ENCODE measurements at regions not wholly inside any gene's neighbourhood (a gene's known extent, or its start where the extent isn't known, plus 50 kb on each side); places are given as distances from the start of the nearest gene placed in this dataset.

DNA sequence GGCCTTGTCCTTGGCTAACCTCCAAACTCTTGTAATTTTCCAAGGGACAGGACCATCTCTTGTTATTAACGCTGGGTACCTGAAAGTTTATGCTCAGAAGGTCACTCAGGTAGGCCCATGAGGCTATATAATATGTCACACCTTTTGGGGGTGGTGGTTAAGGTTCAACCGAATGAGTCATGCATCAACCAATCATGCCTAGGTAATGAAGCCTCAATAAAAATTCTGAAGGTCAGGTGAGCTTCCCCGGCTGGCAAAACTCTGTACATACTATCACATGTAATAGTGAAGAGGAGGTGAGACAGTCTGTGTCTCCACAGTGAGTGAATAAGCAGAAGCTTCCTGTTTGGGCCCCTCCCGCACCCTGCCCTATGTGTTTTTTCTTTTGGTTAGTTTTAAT is 424.9 kb downstream of the PCDH17 start:
- TF ChIP-seq, protein P1, sequence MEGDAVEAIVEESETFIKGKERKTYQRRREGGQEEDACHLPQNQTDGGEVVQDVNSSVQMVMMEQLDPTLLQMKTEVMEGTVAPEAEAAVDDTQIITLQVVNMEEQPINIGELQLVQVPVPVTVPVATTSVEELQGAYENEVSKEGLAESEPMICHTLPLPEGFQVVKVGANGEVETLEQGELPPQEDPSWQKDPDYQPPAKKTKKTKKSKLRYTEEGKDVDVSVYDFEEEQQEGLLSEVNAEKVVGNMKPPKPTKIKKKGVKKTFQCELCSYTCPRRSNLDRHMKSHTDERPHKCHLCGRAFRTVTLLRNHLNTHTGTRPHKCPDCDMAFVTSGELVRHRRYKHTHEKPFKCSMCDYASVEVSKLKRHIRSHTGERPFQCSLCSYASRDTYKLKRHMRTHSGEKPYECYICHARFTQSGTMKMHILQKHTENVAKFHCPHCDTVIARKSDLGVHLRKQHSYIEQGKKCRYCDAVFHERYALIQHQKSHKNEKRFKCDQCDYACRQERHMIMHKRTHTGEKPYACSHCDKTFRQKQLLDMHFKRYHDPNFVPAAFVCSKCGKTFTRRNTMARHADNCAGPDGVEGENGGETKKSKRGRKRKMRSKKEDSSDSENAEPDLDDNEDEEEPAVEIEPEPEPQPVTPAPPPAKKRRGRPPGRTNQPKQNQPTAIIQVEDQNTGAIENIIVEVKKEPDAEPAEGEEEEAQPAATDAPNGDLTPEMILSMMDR (IDR thresholded peaks at IDR 0.05), result no peak
- no peak for DNase-seq (ENCODE audit: low spot score)
- ATAC-seq (ENCODE audit: low FRiP score), result no peak

DNA sequence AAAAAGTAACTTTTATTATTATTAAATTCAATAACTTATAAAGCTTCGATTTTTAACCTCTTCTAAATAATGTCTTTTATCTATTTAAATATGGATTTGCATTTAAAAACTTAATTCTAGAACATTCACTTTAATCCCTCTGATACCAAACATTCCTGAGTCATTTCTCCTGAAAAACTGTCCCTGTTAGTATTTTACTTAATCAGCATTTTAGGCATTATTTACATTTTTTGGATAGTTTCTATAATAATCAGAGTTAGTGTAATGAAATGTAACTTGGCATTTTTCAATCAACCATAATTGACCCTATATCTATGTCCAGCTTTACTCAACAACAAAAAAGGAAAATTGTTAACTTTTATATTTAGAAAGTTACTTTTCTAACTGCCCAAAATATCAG is 428.1 kb downstream of the PCDH17 start:
- DNase-seq (ENCODE audit: low spot score), result no peak
- TF ChIP-seq, protein P1 (IDR thresholded peaks at IDR 0.05), result no peak
- no peak for ATAC-seq (ENCODE audit: low FRiP score)

DNA sequence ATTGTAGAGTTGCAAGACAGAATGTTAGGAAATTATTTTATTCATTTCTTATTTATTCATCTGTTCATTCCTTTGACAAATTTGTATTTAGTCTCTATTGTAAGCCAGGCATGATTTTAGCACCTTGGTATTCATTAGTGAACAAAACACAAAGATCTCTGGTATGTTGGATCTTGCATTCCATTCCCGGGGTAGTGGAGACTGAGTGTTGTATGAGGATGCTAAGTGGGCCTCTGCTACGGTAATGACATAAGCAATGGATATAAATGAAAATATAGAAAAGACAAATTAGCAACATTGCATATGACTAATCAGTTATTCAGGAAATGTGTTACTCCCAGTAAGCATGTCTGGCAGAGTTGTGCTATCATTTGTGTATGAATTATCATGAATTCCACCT is 449.3 kb downstream of the PCDH17 start:
- ATAC-seq (ENCODE audit: low FRiP score), result no peak
- DNase-seq (ENCODE audit: low spot score), result no peak
- TF ChIP-seq, protein P1 (IDR thresholded peaks at IDR 0.05), result no peak

DNA sequence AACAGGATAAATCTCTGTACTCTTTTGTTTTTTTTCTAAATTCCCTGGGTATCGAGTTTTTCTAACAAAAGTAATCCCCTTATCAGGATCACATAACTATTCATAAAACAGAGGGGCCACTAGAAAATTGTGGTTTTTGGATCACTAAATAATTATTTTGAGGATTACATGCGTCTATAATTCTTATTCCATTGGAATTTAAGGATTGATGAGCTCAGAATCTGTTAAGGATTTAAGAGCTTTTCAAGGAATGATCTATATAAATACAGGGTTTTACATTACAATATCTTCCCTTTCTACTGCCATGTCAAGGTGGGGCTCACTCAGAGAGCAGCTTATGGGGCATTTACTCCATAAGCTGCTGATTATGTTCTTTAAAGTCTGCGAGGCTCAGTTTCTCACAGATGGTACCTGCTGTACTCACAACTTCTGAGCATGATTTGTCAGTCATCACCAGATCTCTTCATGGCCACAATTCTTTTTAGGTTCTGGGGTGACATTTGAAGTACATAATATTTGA is 449.8 kb downstream of the PCDH17 start:
- no peak for DNase-seq (ENCODE audit: low spot score)
- ATAC-seq (ENCODE audit: low FRiP score), result no peak
- TF ChIP-seq, protein P1 (IDR thresholded peaks at IDR 0.05), result no peak

DNA sequence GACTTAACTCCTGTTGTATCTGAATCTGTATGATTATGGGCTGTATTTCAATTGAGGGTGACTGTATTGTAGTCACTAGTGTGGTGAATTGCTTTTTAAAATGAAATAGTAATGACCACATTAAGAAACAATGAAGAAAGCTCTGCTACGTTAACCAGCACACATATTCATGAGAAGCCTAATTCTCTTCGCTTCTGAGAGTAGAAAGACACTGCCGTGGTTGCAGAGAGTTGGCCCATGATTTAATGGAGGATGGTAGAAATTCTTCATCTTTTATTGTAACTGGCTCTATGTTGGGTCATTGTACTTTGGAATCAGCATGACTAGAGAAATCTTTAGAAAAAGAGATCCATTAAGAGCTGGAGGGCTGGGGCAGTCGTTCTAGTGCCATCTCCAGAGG is 451.5 kb downstream of the PCDH17 start:
- TF ChIP-seq, protein P1 (IDR thresholded peaks at IDR 0.05), result no peak
- ATAC-seq (ENCODE audit: low FRiP score), result no peak
- no peak for DNase-seq (ENCODE audit: low spot score)

DNA sequence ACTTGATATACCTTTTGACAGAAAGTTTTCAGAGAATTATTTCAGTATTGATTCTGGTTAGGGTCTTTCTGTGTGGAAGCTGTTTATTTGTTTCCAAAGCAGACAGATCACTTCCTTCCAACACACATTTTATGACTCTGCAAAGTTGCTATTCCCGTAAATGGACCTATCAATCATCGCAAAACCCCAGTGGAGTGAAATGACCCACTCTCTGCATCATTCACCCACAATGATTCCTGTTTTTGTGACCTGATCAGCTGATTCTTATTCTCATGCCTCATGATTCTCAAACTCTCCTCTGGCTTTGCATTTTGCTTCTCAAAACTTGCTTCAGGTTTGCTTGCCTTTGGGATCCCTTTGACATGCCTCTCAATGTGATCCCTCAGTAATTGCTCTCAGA is 453.7 kb downstream of the PCDH17 start:
- TF ChIP-seq, protein P1 (IDR thresholded peaks at IDR 0.05), result no peak
- ATAC-seq (ENCODE audit: low FRiP score), result no peak
- no peak for DNase-seq (ENCODE audit: low spot score)

DNA sequence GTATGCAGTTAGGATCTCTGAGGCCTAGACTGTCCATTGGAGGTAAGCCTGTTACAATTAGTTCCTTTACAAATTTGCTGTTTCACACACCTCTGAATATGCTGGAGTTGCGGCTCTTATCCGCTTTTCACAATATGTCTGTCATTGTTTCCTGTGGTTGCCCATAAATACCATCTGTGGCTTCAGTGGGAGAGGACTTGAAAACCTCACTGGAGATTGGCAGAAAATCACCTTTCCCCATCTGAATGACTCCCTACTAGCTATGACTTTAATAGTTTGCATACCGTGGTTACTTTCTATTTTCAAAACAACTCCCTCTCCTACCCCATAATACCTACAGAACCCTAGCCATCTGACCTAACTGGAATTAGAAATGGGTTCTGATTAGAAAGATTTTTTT is 454.3 kb downstream of the PCDH17 start:
- no peak for ATAC-seq (ENCODE audit: low FRiP score)
- DNase-seq (ENCODE audit: low spot score), result no peak
- TF ChIP-seq, protein P1 (IDR thresholded peaks at IDR 0.05), result no peak
